ENCODE measurements at regions not wholly inside any gene's neighbourhood (a gene's known extent, or its start where the extent isn't known, plus 50 kb on each side); places are given as distances from the start of the nearest gene placed in this dataset.

GRCh38 chr12:115085594-115085993 is 401.6 kb upstream of the TBX3 start:
- no peak overlapping the region for H3K4me2 ChIP-seq (ENCODE audit: insufficient read depth, low read length)
- no peaks in the 10 kb centered on the region for H3K79me2 ChIP-seq (ENCODE audit: control insufficient read depth, insufficient read depth, low read length)
- TF ChIP-seq POLR2A (IDR thresholded peaks at IDR 0.05; ENCODE audit: low read depth, low read length) (no peak), POLR2AphosphoS5 (IDR thresholded peaks at IDR 0.05; ENCODE audit: insufficient read depth, low read depth, low read length) (no peak), EZH2 (IDR thresholded peaks at IDR 0.05; ENCODE audit: borderline replicate concordance, low read depth, low read length, severe bottlenecking) (no peak), FOS (IDR thresholded peaks at IDR 0.05; ENCODE audit: borderline replicate concordance, insufficient read depth, low read length) (no peak), GATA2 (IDR thresholded peaks at IDR 0.05; ENCODE audit: insufficient read depth, insufficient read length, low read depth, low read length) (no peak), MYC (IDR thresholded peaks at IDR 0.05; ENCODE audit: low read depth, low read length) (no peak), CTCF (IDR thresholded peaks at IDR 0.05; ENCODE audit: extremely low read depth in 1 of 2, insufficient read depth in 1 of 2, low read depth in 1 of 2, low read length in 2 of 2) (no peak), JUN (IDR thresholded peaks at IDR 0.05; ENCODE audit: borderline replicate concordance, insufficient read depth, insufficient read length, low read depth) (no peak), MAX (IDR thresholded peaks at IDR 0.05; ENCODE audit: insufficient read depth, insufficient read length) (no peak)
- H4K20me1 ChIP-seq (replicated peaks; ENCODE audit: control insufficient read depth, extremely low read depth, insufficient read depth, low read length), result no peaks in the 10 kb centered on the region
- intact Hi-C loops (cut with micrococcal nuclease), result no loop called here
- DNase-seq (ENCODE audit: low read depth, low spot score), result no peak
- H3K4me1 ChIP-seq (ENCODE audit: control insufficient read depth, extremely low read depth, insufficient read depth, low read length), result no peaks in the 10 kb centered on the region
- peaks cover 10% of the 10 kb centered on the region for H3K9me3 ChIP-seq (replicated peaks; ENCODE audit: control insufficient read depth, insufficient read depth, low read length)
- H3K36me3 ChIP-seq (ENCODE audit: control insufficient read depth in 2 of 2, extremely low read depth in 1 of 2, insufficient read depth in 2 of 2, low read length in 2 of 2), result no peaks in the 10 kb centered on the region
- dilution Hi-C loops (cut with MboI; ENCODE audit: extremely low pct_ligation_motif_present, low sequenced_read_pairs), result no loop called here
- no peak overlapping the region for H2AFZ ChIP-seq (ENCODE audit: low read depth, low read length)
- no peaks in the 10 kb centered on the region for H3K27me3 ChIP-seq (ENCODE audit: control insufficient read depth in 2 of 2, insufficient read depth in 2 of 2, low read length in 2 of 2)
- no peaks in the 10 kb centered on the region for H3K9me1 ChIP-seq (replicated peaks; ENCODE audit: control insufficient read depth, extremely low read depth, insufficient read depth, low read length)
- H3K27ac ChIP-seq (ENCODE audit: insufficient read depth, low read depth, low read length), result no peak overlapping the region
- BruUV-seq (replicated peaks), result no TSS peak
- no peak for FAIRE-seq
- no peak overlapping the region for H3K9ac ChIP-seq (replicated peaks; ENCODE audit: extremely low read depth, insufficient read depth, low read length)
- no peak overlapping the region for H3K4me3 ChIP-seq (replicated peaks in 1 of 3; ENCODE audit: insufficient read depth in 1 of 3, low read depth in 1 of 3, low read length in 3 of 3)
- CTCF ChIA-PET, result no interaction called here
- POLR2A ChIA-PET, result no interaction called here

All from endothelial cell of umbilical vein (primary cell).